GM21367 (cell line): ENCODE measurements at regions not wholly inside any gene's neighbourhood (a gene's known extent, or its start where the extent isn't known, plus 50 kb on each side); places are given as distances from the start of the nearest gene placed in this dataset.

ENCODE experiments used
- ATAC-seq: cut with Tn5 transposase; IDR thresholded peaks from one replicate; pipeline ENCODE4 v1.9.1; 2021; ENCODE audit not compliant: unreplicated experiment

DNA sequence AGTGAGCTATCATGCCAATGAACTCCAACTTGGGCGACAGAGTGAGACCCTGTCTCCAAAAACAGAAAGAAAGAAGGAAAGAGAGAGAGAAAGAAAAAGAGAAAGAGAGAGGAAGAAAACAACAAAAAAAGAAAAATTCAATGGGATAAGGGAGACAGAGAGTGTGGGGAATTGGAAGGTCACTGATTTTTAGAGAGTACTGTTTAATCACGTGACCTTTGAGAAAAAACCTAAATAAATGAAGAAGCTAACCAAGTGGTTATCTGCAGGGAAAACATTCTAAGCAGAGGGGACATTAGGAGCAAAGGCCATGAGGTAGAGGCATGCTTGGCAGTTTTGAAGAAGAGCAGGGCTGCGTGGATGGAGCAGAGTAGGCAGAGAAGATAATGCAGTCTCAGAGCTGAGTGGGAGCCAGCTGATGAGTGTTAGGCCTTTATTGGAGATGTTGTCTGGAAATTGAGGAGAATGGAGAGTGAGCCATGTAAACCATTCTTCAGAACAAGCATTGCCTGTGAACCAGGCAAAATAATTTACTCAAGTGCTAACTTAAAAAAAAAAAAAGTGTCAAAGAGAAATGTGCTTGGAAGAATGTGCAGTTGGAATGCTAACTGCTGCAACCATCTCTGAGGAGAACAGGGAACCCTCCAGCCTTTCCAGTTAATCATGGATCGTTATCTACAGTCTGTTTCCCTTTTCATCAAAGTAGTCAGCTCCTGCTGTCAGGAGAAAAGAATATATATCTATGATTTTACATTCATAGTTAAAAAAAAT lies 377.3 kb upstream of the SEMA6D start:
- ATAC-seq, result no peak

- ATAC-seq, result no peak
Observed at GRCh38 chr15:47340571-47340920, 376.8 kb upstream of the SEMA6D start.

- no peak for ATAC-seq
Observed at GRCh38 chr15:47349179-47349578, 368.1 kb upstream of the SEMA6D start.

DNA sequence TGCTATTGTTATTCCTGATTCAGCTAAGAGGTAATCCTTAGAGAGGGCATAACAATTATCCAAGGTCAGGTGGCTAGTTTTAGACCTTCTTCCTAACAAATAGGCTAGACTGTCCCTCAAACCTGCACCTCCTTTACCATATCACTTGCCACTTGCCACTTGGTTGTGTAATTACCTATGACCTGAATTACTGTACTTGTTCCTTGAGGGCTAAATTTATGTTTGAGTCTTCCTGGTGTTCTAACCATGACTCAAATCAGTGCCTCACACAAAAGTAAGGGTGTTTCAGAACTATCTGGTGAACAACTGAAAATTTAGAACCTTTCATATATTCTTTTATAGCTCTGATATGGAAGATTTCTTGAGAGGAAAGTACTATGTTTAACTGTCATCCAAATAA lies 365.8 kb upstream of the SEMA6D start:
- ATAC-seq, result no peak

DNA sequence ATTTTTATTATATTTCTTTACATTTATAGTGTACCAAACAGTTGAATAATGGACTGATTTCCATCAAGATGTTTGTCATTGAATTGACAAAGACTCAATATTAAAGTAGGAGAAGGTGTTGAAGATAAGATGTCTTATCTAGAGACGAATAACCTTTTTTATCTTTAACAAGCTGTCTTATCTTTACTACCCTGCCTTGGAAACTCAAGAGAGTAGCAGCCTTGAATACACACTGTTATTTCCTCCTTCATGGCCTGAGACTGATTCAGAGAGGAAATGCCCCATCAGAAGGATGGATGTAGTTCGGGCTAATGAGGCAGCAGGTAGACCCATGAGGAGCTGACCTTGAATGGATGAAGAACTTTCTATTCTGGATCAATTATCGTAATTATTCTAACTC lies 365.1 kb upstream of the SEMA6D start:
- no peak for ATAC-seq

DNA sequence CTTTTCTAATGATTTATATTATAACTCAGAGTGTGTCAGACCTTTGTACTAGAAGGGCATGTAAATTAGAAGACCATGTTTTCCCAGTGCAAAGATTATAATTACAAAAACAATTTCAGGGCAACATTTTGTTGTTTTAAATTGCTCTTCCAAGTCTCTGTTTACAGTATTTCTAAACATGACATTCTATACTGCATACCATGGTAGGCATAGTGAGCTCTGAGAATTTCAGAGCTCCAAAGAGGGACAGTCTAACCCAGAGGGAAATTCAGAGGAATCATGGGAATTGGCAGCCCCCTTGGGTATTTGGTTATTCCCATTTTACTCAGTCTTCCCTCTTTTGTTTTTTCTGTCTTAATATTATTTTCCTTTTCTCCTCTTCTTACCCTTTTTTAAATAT lies 361.5 kb upstream of the SEMA6D start:
- no peak for ATAC-seq

GRCh38 chr15:47356297-47356696 lies 361.0 kb upstream of the SEMA6D start:
- no peak for ATAC-seq

GRCh38 chr15:47358876-47359275 lies 358.4 kb upstream of the SEMA6D start:
- no peak for ATAC-seq

GRCh38 chr15:47360305-47360704 lies 357.0 kb upstream of the SEMA6D start:
- ATAC-seq, result no peak

DNA sequence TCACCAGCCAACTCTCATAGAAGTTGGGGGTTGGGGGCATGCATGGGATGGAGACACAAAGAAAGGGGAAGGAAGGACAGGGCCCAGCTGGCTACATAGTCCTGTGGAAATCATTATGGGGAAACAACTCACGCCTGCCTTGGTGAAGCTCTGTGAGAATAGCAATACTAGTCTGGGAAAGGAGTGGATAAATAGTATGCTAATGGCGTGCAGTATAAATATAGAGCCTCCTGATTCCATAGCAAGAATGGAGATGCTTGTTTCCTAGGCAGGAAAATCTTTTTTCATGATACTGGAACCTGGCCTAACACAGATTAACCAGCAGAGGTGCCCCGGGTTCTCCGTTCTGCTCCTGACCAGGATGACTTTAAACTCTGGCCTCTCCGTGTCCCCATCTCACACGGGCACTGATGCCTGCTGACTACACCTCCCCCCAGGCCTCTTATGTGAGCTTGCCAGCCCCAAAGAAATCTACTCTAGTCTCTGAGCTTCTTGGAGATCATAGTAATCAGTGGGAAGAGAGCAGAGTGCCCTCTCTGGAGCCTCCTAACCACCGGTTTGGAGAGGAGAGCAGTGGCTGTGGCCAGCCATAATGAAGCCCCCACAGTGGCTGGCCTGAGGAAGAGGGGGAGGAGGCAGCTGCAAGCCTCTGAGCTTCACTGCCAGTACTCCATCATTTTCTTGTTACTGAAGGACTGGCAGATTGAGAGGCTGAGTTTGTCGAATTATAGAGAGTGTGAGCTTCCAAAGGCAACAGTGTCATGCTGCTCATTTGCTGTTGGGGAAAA lies 355.0 kb upstream of the SEMA6D start:
- no peak for ATAC-seq

DNA sequence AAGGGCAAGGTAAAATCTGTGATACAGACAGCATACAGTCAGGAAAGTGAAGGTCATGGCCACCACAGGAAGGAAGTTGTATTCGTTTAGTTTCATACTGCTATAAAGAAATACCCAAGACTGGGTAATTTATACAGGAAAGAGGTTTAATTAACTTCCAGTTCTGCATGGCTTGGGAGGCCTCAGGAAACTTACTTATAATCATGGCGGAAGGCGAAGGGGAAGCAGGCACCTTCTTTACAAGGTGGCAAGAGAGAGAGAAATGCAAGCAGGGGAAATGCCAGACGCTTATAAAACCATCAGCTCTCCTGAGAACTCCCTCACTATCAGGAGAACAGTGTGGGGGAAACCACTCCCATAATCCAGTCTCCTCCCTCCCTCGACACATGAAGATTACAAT lies 353.7 kb upstream of the SEMA6D start:
- ATAC-seq, result no peak

GRCh38 chr15:47364230-47365141 lies 352.8 kb upstream of the SEMA6D start:
- no peak for ATAC-seq

- no peak for ATAC-seq
Observed at GRCh38 chr15:47366884-47367283, 350.4 kb upstream of the SEMA6D start.

- no peak for ATAC-seq
Observed at GRCh38 chr15:47367726-47368390, 349.4 kb upstream of the SEMA6D start.

DNA sequence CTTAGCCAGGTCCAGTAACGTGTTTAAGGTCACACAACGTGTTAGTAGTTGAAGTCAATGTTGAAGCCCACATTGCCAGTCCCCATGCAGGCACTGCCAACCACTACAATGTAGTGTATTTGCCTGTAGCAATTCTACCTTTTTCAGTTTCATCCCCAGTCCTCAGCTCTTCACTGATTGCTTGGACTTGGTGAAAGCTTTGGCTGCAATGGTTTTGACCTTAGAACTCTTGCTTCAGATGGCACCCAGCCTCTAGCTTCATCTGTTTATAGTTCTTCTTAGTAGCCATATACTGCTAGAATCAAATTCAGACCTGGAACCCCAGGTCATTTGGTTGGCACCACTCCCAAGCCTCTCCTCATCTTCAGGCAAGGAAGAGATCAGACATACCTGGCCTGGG lies 345.4 kb upstream of the SEMA6D start:
- ATAC-seq, result no peak

- no peak for ATAC-seq
Observed at GRCh38 chr15:47374222-47374621, 343.1 kb upstream of the SEMA6D start.

DNA sequence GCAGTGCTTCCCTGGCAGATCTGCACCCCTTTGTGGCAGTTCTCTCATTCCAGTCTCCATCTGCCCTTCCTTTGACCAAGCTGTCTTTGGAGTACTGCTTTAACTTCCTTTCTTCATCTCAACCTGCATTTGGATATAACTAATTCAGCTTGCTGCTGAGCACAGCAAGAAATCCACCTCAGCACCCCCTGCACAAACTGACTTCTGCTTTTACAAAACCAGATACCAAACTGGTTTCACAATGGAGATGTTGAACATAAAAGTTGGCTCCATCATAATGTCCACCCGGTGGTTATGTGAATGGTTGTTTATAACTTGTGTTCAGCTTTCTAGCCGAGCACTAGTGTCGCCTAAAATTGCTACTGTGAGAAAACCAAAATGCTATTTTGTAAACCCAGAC lies 341.1 kb upstream of the SEMA6D start:
- no peak for ATAC-seq

DNA sequence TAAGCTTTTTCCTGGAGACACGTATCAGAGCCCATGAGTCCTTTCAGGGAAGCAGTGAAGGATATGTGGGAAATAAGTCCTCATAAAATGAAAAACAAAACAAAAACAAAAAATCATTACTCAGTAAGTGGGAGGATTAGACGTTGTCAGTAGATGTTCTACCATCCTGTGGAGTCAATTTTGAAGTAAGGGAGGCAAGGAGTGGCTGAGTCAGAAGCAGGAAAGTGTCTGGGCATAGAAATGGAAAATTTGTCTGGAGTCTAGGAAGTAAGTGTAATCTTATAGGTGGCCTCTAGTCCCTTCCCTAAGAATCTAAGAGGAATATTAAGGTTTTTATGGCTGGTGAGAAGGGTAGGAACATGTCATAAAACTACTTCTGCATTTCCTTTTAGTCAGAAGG lies 339.8 kb upstream of the SEMA6D start:
- ATAC-seq, result no peak

GRCh38 chr15:47378527-47378926 lies 338.8 kb upstream of the SEMA6D start:
- ATAC-seq, result no peak

DNA sequence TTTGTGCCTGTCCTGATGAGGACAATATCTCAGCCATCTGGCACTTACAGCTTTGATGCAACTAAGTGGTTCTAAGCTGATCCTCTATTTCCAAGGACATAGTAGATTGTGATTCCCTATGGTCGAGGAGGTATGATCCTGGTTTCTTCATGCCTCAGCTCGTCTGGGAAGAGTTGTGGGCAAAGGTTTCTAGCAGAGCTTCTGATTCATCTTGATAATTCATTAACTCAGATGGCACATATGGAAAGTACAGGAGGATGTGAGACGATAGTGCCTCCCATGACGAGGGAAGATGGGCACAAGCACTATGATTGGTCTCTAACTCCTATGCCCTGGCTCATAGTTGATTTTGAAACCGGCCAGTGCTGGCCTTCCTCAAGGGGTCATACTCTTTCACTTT lies 334.2 kb upstream of the SEMA6D start:
- no peak for ATAC-seq

- no peak for ATAC-seq
Observed at GRCh38 chr15:47383801-47384200, 333.5 kb upstream of the SEMA6D start.
